ENCODE measurements at regions not wholly inside any gene's neighbourhood (a gene's known extent, or its start where the extent isn't known, plus 50 kb on each side); places are given as distances from the start of the nearest gene placed in this dataset.

- TF ChIP-seq, protein P1, sequence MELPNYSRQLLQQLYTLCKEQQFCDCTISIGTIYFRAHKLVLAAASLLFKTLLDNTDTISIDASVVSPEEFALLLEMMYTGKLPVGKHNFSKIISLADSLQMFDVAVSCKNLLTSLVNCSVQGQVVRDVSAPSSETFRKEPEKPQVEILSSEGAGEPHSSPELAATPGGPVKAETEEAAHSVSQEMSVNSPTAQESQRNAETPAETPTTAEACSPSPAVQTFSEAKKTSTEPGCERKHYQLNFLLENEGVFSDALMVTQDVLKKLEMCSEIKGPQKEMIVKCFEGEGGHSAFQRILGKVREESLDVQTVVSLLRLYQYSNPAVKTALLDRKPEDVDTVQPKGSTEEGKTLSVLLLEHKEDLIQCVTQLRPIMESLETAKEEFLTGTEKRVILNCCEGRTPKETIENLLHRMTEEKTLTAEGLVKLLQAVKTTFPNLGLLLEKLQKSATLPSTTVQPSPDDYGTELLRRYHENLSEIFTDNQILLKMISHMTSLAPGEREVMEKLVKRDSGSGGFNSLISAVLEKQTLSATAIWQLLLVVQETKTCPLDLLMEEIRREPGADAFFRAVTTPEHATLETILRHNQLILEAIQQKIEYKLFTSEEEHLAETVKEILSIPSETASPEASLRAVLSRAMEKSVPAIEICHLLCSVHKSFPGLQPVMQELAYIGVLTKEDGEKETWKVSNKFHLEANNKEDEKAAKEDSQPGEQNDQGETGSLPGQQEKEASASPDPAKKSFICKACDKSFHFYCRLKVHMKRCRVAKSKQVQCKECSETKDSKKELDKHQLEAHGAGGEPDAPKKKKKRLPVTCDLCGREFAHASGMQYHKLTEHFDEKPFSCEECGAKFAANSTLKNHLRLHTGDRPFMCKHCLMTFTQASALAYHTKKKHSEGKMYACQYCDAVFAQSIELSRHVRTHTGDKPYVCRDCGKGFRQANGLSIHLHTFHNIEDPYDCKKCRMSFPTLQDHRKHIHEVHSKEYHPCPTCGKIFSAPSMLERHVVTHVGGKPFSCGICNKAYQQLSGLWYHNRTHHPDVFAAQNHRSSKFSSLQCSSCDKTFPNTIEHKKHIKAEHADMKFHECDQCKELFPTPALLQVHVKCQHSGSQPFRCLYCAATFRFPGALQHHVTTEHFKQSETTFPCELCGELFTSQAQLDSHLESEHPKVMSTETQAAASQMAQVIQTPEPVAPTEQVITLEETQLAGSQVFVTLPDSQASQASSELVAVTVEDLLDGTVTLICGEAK (IDR thresholded peaks at IDR 0.05) = no peak
- TF ChIP-seq, protein P1 (CRISPR knock-in tag; IDR thresholded peaks at IDR 0.05) = 0 out of 2 replicates have a peak, but pooled peaks have one; percentile 41
- 0 out of 2 replicates have a peak, but pooled peaks have one; percentile 22 for TF ChIP-seq ZNF567 (CRISPR knock-in tag; IDR thresholded peaks at IDR 0.05; ENCODE audit: borderline replicate concordance)
- TF ChIP-seq WIZ (CRISPR knock-in tag; IDR thresholded peaks at IDR 0.05) = 0 out of 2 replicates have a peak, but pooled peaks have one; percentile 45
- TF ChIP-seq SATB2 (CRISPR knock-in tag; IDR thresholded peaks at IDR 0.05) = no peak
- TF ChIP-seq GFI1 (CRISPR knock-in tag; IDR thresholded peaks at IDR 0.05; ENCODE audit: borderline replicate concordance) = no peak
- TF ChIP-seq SKIL (CRISPR knock-in tag; IDR thresholded peaks at IDR 0.05; ENCODE audit: borderline replicate concordance) = 0 out of 2 replicates have a peak, but pooled peaks have one; percentile 13
- TF ChIP-seq ZFX (CRISPR knock-in tag; IDR thresholded peaks at IDR 0.05; ENCODE audit: low read depth) = 0 out of 2 replicates have a peak, but pooled peaks have one; percentile 10
Measured at GRCh38 chr20:17824676-17825251, 125.0 kb downstream of the BANF2 start (continued).

All from HepG2 (cell line).